ENCODE measurements at regions not wholly inside any gene's neighbourhood (a gene's known extent, or its start where the extent isn't known, plus 50 kb on each side); places are given as distances from the start of the nearest gene placed in this dataset.

DNA sequence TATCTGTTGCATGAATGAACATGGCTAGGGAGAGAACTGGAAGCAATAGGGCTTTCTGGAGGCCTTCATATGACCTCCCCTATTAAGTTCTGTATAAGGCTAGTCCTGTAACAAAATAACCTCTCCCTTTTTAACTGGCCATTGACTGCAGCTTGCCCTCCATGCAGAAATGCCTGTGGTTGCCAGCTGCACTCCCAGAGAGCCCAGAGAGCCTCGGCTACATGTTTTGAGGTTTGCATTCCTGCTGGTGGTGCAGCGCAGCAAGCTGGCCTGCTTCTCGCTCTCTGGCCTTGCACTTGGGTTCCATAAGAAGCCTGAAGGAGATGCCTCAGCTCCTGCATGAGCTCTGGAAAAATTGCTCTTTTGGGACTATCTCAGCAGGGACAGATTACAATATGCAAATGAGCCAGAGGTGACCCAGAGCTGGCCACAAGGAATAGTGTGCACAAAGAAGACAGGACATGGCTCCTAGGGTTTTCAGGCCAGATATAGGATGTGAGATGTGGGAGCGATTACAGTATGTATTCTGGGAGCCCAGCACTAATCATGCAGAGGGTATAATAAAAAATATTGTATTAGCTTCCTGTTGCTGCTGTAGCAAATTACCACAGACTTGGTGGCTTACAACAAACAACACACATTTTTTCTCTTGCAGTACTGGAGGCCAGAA is 186.7 kb downstream of the INSIG2 start:
- no peaks in the 10 kb centered on the region for H3K36me3 ChIP-seq
- H3K9me3 ChIP-seq: no peaks in the 10 kb centered on the region
- no peaks in the 10 kb centered on the region for H3K4me1 ChIP-seq
- TF ChIP-seq, protein P1, sequence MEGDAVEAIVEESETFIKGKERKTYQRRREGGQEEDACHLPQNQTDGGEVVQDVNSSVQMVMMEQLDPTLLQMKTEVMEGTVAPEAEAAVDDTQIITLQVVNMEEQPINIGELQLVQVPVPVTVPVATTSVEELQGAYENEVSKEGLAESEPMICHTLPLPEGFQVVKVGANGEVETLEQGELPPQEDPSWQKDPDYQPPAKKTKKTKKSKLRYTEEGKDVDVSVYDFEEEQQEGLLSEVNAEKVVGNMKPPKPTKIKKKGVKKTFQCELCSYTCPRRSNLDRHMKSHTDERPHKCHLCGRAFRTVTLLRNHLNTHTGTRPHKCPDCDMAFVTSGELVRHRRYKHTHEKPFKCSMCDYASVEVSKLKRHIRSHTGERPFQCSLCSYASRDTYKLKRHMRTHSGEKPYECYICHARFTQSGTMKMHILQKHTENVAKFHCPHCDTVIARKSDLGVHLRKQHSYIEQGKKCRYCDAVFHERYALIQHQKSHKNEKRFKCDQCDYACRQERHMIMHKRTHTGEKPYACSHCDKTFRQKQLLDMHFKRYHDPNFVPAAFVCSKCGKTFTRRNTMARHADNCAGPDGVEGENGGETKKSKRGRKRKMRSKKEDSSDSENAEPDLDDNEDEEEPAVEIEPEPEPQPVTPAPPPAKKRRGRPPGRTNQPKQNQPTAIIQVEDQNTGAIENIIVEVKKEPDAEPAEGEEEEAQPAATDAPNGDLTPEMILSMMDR (IDR thresholded peaks at IDR 0.05 in 4 of 5, conservative IDR thresholded peaks at IDR 0.05 in 1 of 5): no peak
- TF ChIP-seq POLR2A (IDR thresholded peaks at IDR 0.05): no peak
- intact Hi-C loops (cut with DNase I; ENCODE audit: low total_unique reads) (no loop called here), in situ Hi-C loops (cut with MboI; ENCODE audit: low sequenced_read_pairs in 4 of 4) (no loop called here)
- DNase-seq: no peak
- H3K27me3 ChIP-seq: no peaks in the 10 kb centered on the region
- no peak overlapping the region for H3K4me3 ChIP-seq
- no peak for ATAC-seq
- no peak overlapping the region for H3K27ac ChIP-seq

DNA sequence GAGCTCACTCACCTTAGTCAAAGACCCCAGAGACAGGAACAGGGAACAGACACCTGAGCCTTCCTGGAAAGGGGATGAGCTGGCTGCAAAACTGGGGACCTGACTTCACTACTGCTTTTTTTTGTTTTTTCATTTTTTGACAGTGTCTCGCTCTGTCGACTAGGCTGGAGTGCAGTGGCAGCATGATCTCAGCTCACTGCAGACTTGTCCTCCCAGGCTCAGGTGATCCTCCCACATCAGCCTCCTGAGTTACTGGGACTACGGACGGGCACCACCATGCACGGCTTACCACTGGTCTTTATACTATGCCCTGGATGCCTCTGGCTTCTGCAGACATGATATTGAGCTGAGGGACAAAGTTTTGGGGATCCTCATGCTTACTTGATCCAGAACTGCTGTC is 184.1 kb downstream of the INSIG2 start:
- intact Hi-C loops (cut with DNase I; ENCODE audit: low total_unique reads) (no loop called here), in situ Hi-C loops (cut with MboI; ENCODE audit: low sequenced_read_pairs in 4 of 4) (no loop called here)
- H3K27me3 ChIP-seq: no peaks in the 10 kb centered on the region
- H3K27ac ChIP-seq: no peak overlapping the region
- no peak overlapping the region for H3K4me3 ChIP-seq
- TF ChIP-seq, protein P1 (IDR thresholded peaks at IDR 0.05 in 4 of 5, conservative IDR thresholded peaks at IDR 0.05 in 1 of 5): no peak
- TF ChIP-seq POLR2A (IDR thresholded peaks at IDR 0.05): no peak
- no peak for DNase-seq
- no peaks in the 10 kb centered on the region for H3K9me3 ChIP-seq
- H3K36me3 ChIP-seq: no peaks in the 10 kb centered on the region
- H3K4me1 ChIP-seq: no peaks in the 10 kb centered on the region
- ATAC-seq: no peak

DNA sequence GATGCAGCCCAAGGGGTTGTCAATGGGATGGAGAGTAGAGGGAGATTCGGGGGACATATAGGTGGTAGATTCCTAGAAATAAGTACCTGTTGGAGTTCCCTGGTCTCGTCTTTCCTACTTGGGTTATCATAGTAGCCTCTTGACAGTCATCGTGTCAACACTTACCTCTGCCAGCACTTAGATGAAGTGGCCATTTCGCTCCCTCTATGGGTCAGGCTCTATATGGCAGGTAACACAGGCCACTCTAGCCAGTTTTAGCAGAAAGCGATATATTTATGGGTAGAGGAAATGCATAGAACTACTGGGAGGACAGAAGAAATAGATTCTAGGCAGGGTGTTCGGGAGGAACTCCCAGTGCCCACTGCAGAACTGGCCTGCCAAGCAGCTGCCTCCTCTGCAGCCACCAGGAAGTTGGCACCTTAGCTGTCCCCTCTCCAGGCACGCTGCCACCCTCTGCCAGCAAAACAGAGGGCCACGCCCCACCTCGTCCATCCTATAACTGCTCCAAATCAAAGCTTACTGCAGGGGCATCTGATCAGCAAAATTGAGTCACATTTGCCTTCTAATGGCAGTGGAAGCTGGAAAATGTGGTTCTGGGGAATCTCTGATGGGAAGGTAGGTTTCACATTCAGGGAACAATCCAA is 181.3 kb downstream of the INSIG2 start:
- DNase-seq (no peak), ATAC-seq (no peak)
- H3K27me3 ChIP-seq: no peaks in the 10 kb centered on the region
- intact Hi-C loops (cut with DNase I; ENCODE audit: low total_unique reads) (no loop called here), in situ Hi-C loops (cut with MboI; ENCODE audit: low sequenced_read_pairs in 4 of 4) (no loop called here)
- H3K4me3 ChIP-seq: no peak overlapping the region
- H3K4me1 ChIP-seq: no peaks in the 10 kb centered on the region
- no peak overlapping the region for H3K27ac ChIP-seq
- TF ChIP-seq, protein P1 (IDR thresholded peaks at IDR 0.05 in 4 of 5, conservative IDR thresholded peaks at IDR 0.05 in 1 of 5): no peak
- TF ChIP-seq POLR2A (IDR thresholded peaks at IDR 0.05): no peak
- no peaks in the 10 kb centered on the region for H3K9me3 ChIP-seq
- H3K36me3 ChIP-seq: no peaks in the 10 kb centered on the region

DNA sequence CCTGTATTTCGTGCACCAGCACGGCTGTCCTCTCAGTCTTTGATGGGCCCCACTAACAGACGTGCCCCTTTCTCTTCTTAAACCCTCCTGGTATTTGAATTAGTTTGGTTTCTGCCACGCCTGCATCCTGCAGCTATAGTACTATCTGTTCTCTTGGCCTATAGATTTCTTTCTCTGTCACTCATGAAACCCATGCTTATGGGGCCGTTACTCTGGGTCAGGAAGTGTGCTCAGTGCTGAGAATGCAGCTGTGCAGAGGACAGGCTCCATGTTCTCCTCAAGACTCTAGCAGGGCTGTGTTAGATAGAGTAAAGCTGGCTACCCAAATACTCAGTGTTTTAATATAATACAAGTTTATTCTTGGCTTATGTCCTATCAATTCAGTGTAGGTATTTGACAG is 180.0 kb downstream of the INSIG2 start:
- Histone ChIP-seq H3K36me3 (no peaks in the 10 kb centered on the region), H3K27me3 (no peaks in the 10 kb centered on the region), H3K9me3 (no peaks in the 10 kb centered on the region), H3K27ac (no peak overlapping the region), H3K4me1 (no peaks in the 10 kb centered on the region), H3K4me3 (no peak overlapping the region)
- in situ Hi-C loops (cut with MboI; ENCODE audit: low sequenced_read_pairs in 4 of 4): no loop called here
- intact Hi-C loops (cut with DNase I; ENCODE audit: low total_unique reads): no loop called here
- no peak for DNase-seq
- TF ChIP-seq POLR2A (IDR thresholded peaks at IDR 0.05): no peak
- TF ChIP-seq, protein P1 (IDR thresholded peaks at IDR 0.05 in 4 of 5, conservative IDR thresholded peaks at IDR 0.05 in 1 of 5): no peak
- ATAC-seq: no peak
